ENCODE measurements at regions not wholly inside any gene's neighbourhood (a gene's known extent, or its start where the extent isn't known, plus 50 kb on each side); places are given as distances from the start of the nearest gene placed in this dataset.

DNA sequence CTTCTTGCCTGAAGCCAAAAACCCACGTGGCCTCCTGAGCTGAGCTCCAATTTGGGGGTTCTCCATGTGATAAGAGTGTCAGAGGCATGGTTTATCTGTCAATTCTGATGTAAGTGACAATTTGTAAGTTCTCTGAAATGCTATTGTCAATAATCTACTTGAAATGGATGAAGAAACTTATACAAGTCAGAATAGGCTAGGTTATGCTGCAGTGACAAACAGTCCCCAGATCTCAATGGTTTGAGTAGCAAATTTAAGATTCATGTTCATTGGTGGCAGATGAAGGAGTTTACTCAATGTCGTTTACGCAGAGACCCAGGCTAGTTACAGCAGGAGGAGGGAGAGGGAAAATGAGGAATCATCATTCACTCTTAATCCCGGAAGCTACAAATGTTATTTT, 352.4 kb downstream of the KIF16B start:
- no peak overlapping the region for H3K4me3 ChIP-seq (ENCODE audit: low read length)
- no peak overlapping the region for H3K4me2 ChIP-seq (ENCODE audit: low read length)
- TF ChIP-seq, protein P1, sequence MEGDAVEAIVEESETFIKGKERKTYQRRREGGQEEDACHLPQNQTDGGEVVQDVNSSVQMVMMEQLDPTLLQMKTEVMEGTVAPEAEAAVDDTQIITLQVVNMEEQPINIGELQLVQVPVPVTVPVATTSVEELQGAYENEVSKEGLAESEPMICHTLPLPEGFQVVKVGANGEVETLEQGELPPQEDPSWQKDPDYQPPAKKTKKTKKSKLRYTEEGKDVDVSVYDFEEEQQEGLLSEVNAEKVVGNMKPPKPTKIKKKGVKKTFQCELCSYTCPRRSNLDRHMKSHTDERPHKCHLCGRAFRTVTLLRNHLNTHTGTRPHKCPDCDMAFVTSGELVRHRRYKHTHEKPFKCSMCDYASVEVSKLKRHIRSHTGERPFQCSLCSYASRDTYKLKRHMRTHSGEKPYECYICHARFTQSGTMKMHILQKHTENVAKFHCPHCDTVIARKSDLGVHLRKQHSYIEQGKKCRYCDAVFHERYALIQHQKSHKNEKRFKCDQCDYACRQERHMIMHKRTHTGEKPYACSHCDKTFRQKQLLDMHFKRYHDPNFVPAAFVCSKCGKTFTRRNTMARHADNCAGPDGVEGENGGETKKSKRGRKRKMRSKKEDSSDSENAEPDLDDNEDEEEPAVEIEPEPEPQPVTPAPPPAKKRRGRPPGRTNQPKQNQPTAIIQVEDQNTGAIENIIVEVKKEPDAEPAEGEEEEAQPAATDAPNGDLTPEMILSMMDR (IDR thresholded peaks at IDR 0.05; ENCODE audit: low read depth, low read length): no peak
- TF ChIP-seq EZH2phosphoT487 (IDR thresholded peaks at IDR 0.05; ENCODE audit: low read depth): no peak
- no peaks in the 10 kb centered on the region for H4K20me1 ChIP-seq (ENCODE audit: insufficient read depth, low read length)
- H3K9ac ChIP-seq (ENCODE audit: low read length): no peak overlapping the region
- no peaks in the 10 kb centered on the region for H3K4me1 ChIP-seq (ENCODE audit: low read length)
- H3K9me3 ChIP-seq (ENCODE audit: insufficient read depth, low read length): no peaks in the 10 kb centered on the region
- H2AFZ ChIP-seq (ENCODE audit: low read depth, low read length): no peak overlapping the region
- H3K27ac ChIP-seq (ENCODE audit: low read length): no peak overlapping the region
- H3K27me3 ChIP-seq (ENCODE audit: low read depth, low read length): no peaks in the 10 kb centered on the region
- H3K36me3 ChIP-seq (replicated peaks; ENCODE audit: low read depth, low read length): no peaks in the 10 kb centered on the region
- H3K79me2 ChIP-seq (ENCODE audit: low read length): no peaks in the 10 kb centered on the region

DNA sequence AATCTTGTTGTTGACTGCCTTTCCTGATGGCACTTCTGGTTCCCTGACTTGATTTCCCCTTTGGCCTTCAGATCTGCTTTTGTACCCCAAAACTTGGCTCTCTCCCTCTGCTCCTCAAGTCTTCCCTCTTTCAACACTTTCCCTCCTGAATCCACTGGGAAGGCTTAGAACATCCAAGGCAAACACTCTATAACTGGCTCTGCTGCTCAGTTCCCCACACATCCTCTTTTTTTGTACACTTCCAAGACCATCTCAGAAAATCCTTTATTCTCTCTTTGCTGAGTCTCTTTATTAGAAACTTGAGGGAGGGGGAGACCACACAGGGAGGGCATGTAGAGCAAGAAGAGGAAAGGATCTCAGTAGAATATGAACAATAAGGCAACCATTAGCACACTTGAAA, 354.1 kb downstream of the KIF16B start:
- Histone ChIP-seq H3K9ac (ENCODE audit: low read length) (no peak overlapping the region), H3K79me2 (ENCODE audit: low read length) (no peaks in the 10 kb centered on the region), H3K9me3 (ENCODE audit: insufficient read depth, low read length) (no peaks in the 10 kb centered on the region), H3K27me3 (ENCODE audit: low read depth, low read length) (no peaks in the 10 kb centered on the region), H3K4me3 (ENCODE audit: low read length) (no peak overlapping the region), H3K27ac (ENCODE audit: low read length) (no peak overlapping the region), H3K4me1 (ENCODE audit: low read length) (no peaks in the 10 kb centered on the region), H2AFZ (ENCODE audit: low read depth, low read length) (no peak overlapping the region), H4K20me1 (ENCODE audit: insufficient read depth, low read length) (no peaks in the 10 kb centered on the region), H3K4me2 (ENCODE audit: low read length) (no peak overlapping the region), H3K36me3 (replicated peaks; ENCODE audit: low read depth, low read length) (no peaks in the 10 kb centered on the region)
- TF ChIP-seq EZH2phosphoT487 (IDR thresholded peaks at IDR 0.05; ENCODE audit: low read depth): no peak
- TF ChIP-seq, protein P1 (IDR thresholded peaks at IDR 0.05; ENCODE audit: low read depth, low read length): no peak

DNA sequence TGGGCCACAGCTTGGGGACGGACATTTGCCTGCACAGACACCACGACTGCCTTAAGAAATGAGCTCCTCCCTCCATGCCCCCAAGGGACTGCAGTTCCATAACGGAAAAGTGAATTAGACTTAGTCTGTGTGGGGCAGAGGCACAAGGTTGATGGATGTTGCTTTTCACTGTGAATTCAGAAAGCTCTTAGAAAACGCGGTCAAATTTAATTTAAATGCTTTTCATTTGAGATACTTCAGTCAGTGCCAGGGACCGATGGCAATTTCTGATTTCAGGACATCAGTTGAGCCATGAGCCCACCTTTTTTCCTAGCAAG, 356.4 kb downstream of the KIF16B start:
- no peaks in the 10 kb centered on the region for H3K9me3 ChIP-seq (ENCODE audit: insufficient read depth, low read length)

DNA sequence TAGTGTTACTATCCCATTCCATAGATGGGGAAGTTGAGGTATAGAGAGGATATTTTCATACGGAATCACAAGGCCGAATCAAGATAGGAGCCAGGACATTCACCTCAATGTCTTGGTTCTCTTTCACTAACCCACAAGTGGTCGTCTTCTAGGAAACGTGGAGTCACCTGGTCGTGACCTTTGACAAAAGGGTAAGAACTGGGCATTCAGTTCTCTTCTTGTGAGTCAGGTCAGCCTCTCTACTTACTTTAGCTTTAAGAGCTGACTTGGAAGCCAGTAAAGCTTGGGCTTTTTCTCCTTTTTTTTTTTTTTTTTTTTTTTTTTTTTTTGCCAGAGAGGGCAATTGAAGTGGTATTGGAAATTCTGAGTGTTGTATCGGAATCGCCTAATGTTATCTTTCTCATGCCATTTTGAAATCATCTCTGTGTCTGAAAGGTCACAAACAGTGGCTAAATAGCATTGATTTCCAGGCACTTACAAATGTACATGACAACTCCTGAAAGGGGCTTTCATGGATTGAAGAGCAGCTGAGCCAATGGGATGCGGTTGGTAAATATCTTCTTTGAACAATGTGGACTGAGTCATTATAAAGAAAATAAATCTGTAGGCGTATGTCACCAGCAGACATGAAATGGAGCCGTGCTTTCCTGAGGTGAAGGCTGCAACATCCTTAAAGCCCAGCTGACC, 356.9 kb downstream of the KIF16B start:
- H3K27me3 ChIP-seq (ENCODE audit: low read depth, low read length): no peaks in the 10 kb centered on the region
- peaks cover 14% of the 10 kb centered on the region for H3K4me1 ChIP-seq (ENCODE audit: low read length)
- no peaks in the 10 kb centered on the region for H4K20me1 ChIP-seq (ENCODE audit: insufficient read depth, low read length)
- no peak overlapping the region for H3K4me3 ChIP-seq (ENCODE audit: low read length)
- no peak overlapping the region for H3K9ac ChIP-seq (ENCODE audit: low read length)
- no peak for TF ChIP-seq EZH2phosphoT487 (IDR thresholded peaks at IDR 0.05; ENCODE audit: low read depth)
- TF ChIP-seq, protein P1 (IDR thresholded peaks at IDR 0.05; ENCODE audit: low read depth, low read length): no peak
- H3K9me3 ChIP-seq (ENCODE audit: insufficient read depth, low read length): no peaks in the 10 kb centered on the region
- H3K27ac ChIP-seq (ENCODE audit: low read length): no peak overlapping the region
- H2AFZ ChIP-seq (ENCODE audit: low read depth, low read length): no peak overlapping the region
- H3K4me2 ChIP-seq (ENCODE audit: low read length): no peak overlapping the region
- H3K79me2 ChIP-seq (ENCODE audit: low read length): no peaks in the 10 kb centered on the region
- no peaks in the 10 kb centered on the region for H3K36me3 ChIP-seq (replicated peaks; ENCODE audit: low read depth, low read length)

More for the DNA sequence above, 356.4 kb downstream of the KIF16B start:
- no peak overlapping the region for H2AFZ ChIP-seq (ENCODE audit: low read depth, low read length)
- no peak overlapping the region for H3K27ac ChIP-seq (ENCODE audit: low read length)
- H4K20me1 ChIP-seq (ENCODE audit: insufficient read depth, low read length): no peaks in the 10 kb centered on the region
- TF ChIP-seq EZH2phosphoT487 (IDR thresholded peaks at IDR 0.05; ENCODE audit: low read depth): no peak
- TF ChIP-seq, protein P1 (IDR thresholded peaks at IDR 0.05; ENCODE audit: low read depth, low read length): no peak
- no peaks in the 10 kb centered on the region for H3K36me3 ChIP-seq (replicated peaks; ENCODE audit: low read depth, low read length)
- peaks cover 14% of the 10 kb centered on the region for H3K4me1 ChIP-seq (ENCODE audit: low read length)
- H3K4me3 ChIP-seq (ENCODE audit: low read length): no peak overlapping the region
- H3K9ac ChIP-seq (ENCODE audit: low read length): no peak overlapping the region
- H3K27me3 ChIP-seq (ENCODE audit: low read depth, low read length): no peaks in the 10 kb centered on the region
- no peak overlapping the region for H3K4me2 ChIP-seq (ENCODE audit: low read length)
- H3K79me2 ChIP-seq (ENCODE audit: low read length): no peaks in the 10 kb centered on the region

Data from OCI-LY3 (cell line).